Kidney epithelial cell (primary cell): ENCODE measurements at regions not wholly inside any gene's neighbourhood (a gene's known extent, or its start where the extent isn't known, plus 50 kb on each side); places are given as distances from the start of the nearest gene placed in this dataset.

ENCODE experiments used
- DNase-seq: peaks from one replicate; pipeline ENCODE4 v3.0.0-alpha.2; 2010; ENCODE audit warnings: low read depth
- H3K27me3 ChIP-seq: 2 replicates; pipeline ENCODE4 v1.6.0; 2011; ENCODE audit warnings: low read length; ENCODE audit not compliant: control insufficient read depth, insufficient read depth
- H3K36me3 ChIP-seq: 2 replicates; pipeline ENCODE4 v1.5.1; 2011; ENCODE audit warnings: low read length; ENCODE audit not compliant: control insufficient read depth, insufficient read depth
- H3K4me3 ChIP-seq: 2 replicates; pipeline ENCODE4 v1.5.1; 2011; ENCODE audit warnings: low read depth, mild to moderate bottlenecking, control low read depth, low read length
- CTCF ChIP-seq: IDR thresholded peaks from 2 replicates; pipeline ENCODE4 v1.5.1; 2011; ENCODE audit warnings: mild to moderate bottlenecking, moderate library complexity, low read length, control low read depth, inconsistent platforms; ENCODE audit not compliant: insufficient read depth, poor library complexity, severe bottlenecking

- no peak overlapping the region for H3K4me3 ChIP-seq
- H3K36me3 ChIP-seq = no peaks in the 10 kb centered on the region
- no peaks in the 10 kb centered on the region for H3K27me3 ChIP-seq
- no peak for DNase-seq
- TF ChIP-seq CTCF = no peak
Measured at GRCh38 chr9:108748776-108749175, 107.0 kb downstream of the ACTL7B start.

GRCh38 chr9:108746864-108747263, 108.9 kb downstream of the ACTL7B start:
- no peak overlapping the region for H3K4me3 ChIP-seq
- H3K36me3 ChIP-seq = no peaks in the 10 kb centered on the region
- DNase-seq = no peak
- no peaks in the 10 kb centered on the region for H3K27me3 ChIP-seq
- no peak for TF ChIP-seq CTCF

GRCh38 chr9:108746001-108746400, 109.8 kb downstream of the ACTL7B start:
- Histone ChIP-seq H3K4me3 (no peak overlapping the region), H3K36me3 (no peaks in the 10 kb centered on the region), H3K27me3 (no peaks in the 10 kb centered on the region)
- TF ChIP-seq CTCF = no peak
- no peak for DNase-seq

GRCh38 chr9:108744641-108745040, 111.1 kb downstream of the ACTL7B start:
- no peak overlapping the region for H3K4me3 ChIP-seq
- DNase-seq = no peak
- H3K36me3 ChIP-seq = no peaks in the 10 kb centered on the region
- no peaks in the 10 kb centered on the region for H3K27me3 ChIP-seq
- no peak for TF ChIP-seq CTCF

GRCh38 chr9:108743901-108744371, 111.8 kb downstream of the ACTL7B start:
- Histone ChIP-seq H3K27me3 (no peaks in the 10 kb centered on the region), H3K4me3 (no peak overlapping the region), H3K36me3 (no peaks in the 10 kb centered on the region)
- TF ChIP-seq CTCF = no peak
- peak; percentile 81 for DNase-seq

GRCh38 chr9:108743416-108743815, 112.4 kb downstream of the ACTL7B start:
- no peak for DNase-seq

More at GRCh38 chr9:108743416-108743815, 112.4 kb downstream of the ACTL7B start:
- H3K27me3 ChIP-seq = no peaks in the 10 kb centered on the region
- TF ChIP-seq CTCF = no peak
- H3K4me3 ChIP-seq = no peak overlapping the region
- no peaks in the 10 kb centered on the region for H3K36me3 ChIP-seq
